ENCODE measurements at regions not wholly inside any gene's neighbourhood (a gene's known extent, or its start where the extent isn't known, plus 50 kb on each side); places are given as distances from the start of the nearest gene placed in this dataset.
"Not testable (repeated sequence)": the region's sequence is repeated elsewhere in the genome, so short reads cannot be mapped to it uniquely, and the experiment has no call there.

GRCh38 chr1:95642035-95642434 lies 408.0 kb downstream of the RWDD3 start:
- DNase-seq (no peak), ATAC-seq (no peak)
- intact Hi-C loops (cut with micrococcal nuclease) = no loop called here

GRCh38 chr1:95643071-95643470 lies 409.1 kb downstream of the RWDD3 start:
- ATAC-seq = no peak
- no peak for DNase-seq
- intact Hi-C loops (cut with micrococcal nuclease) = no loop called here

GRCh38 chr1:95645126-95645525 lies 411.1 kb downstream of the RWDD3 start:
- intact Hi-C loops (cut with micrococcal nuclease); ATAC-seq; DNase-seq: not testable (repeated sequence)

- intact Hi-C loops (cut with micrococcal nuclease) = no loop called here
Measured at GRCh38 chr1:95650631-95651030, 416.6 kb downstream of the RWDD3 start.

GRCh38 chr1:95652423-95652965 lies 418.5 kb downstream of the RWDD3 start:
- intact Hi-C loops (cut with micrococcal nuclease) = no loop called here

More at GRCh38 chr1:95650631-95651030, 416.6 kb downstream of the RWDD3 start:
- no peak for DNase-seq
- ATAC-seq = no peak

GRCh38 chr1:95653618-95654017 lies 419.6 kb downstream of the RWDD3 start:
- DNase-seq = no peak
- ATAC-seq = no peak
- intact Hi-C loops (cut with micrococcal nuclease) = no loop called here

More at GRCh38 chr1:95652423-95652965, 418.5 kb downstream of the RWDD3 start:
- ATAC-seq = no peak
- no peak for DNase-seq

- ATAC-seq = no peak
- intact Hi-C loops (cut with micrococcal nuclease) = no loop called here
Measured at GRCh38 chr1:95655321-95656020, 421.5 kb downstream of the RWDD3 start.

GRCh38 chr1:95657248-95657647 lies 423.2 kb downstream of the RWDD3 start:
- intact Hi-C loops (cut with micrococcal nuclease) = no loop called here
- DNase-seq (no peak), ATAC-seq (no peak)

More at GRCh38 chr1:95655321-95656020, 421.5 kb downstream of the RWDD3 start:
- no peak for DNase-seq

GRCh38 chr1:95659166-95659565 lies 425.2 kb downstream of the RWDD3 start:
- DNase-seq (no peak), ATAC-seq (no peak)
- intact Hi-C loops (cut with micrococcal nuclease) = no loop called here

GRCh38 chr1:95659588-95659987 lies 425.6 kb downstream of the RWDD3 start:
- DNase-seq (no peak), ATAC-seq (no peak)
- intact Hi-C loops (cut with micrococcal nuclease) = no loop called here

- no peak for ATAC-seq
- intact Hi-C loops (cut with micrococcal nuclease) = no loop called here
- no peak for DNase-seq
Measured at GRCh38 chr1:95660736-95661135, 426.7 kb downstream of the RWDD3 start.

GRCh38 chr1:95663530-95663929 lies 429.5 kb downstream of the RWDD3 start:
- ATAC-seq; intact Hi-C loops (cut with micrococcal nuclease); DNase-seq: not testable (repeated sequence)

GRCh38 chr1:95668165-95668564 lies 434.2 kb downstream of the RWDD3 start:
- ATAC-seq (no peak), DNase-seq (no peak)
- intact Hi-C loops (cut with micrococcal nuclease) = no loop called here

GRCh38 chr1:95669638-95670037 lies 435.6 kb downstream of the RWDD3 start:
- DNase-seq; intact Hi-C loops (cut with micrococcal nuclease); ATAC-seq: not testable (repeated sequence)

- intact Hi-C loops (cut with micrococcal nuclease) = no loop called here
- ATAC-seq = no peak
- DNase-seq = no peak
Measured at GRCh38 chr1:95671098-95671497, 437.1 kb downstream of the RWDD3 start.

- no peak for ATAC-seq
- intact Hi-C loops (cut with micrococcal nuclease) = no loop called here
- no peak for DNase-seq
Measured at GRCh38 chr1:95679262-95679661, 445.3 kb downstream of the RWDD3 start.

- no peak for ATAC-seq
- intact Hi-C loops (cut with micrococcal nuclease) = no loop called here
- no peak for DNase-seq
Measured at GRCh38 chr1:95685081-95685480, 451.1 kb downstream of the RWDD3 start.

- DNase-seq (no peak), ATAC-seq (no peak)
- intact Hi-C loops (cut with micrococcal nuclease) = no loop called here
Measured at GRCh38 chr1:95686217-95686616, 452.2 kb downstream of the RWDD3 start.

- ATAC-seq = no peak
- DNase-seq = no peak
- intact Hi-C loops (cut with micrococcal nuclease) = no loop called here
Measured at GRCh38 chr1:95699149-95699953, 465.3 kb downstream of the RWDD3 start.

- no peak for ATAC-seq
- intact Hi-C loops (cut with micrococcal nuclease) = no loop called here
- no peak for DNase-seq
Measured at GRCh38 chr1:95701450-95702173, 467.6 kb downstream of the RWDD3 start.
